Body of pancreas (tissue), 4 donors: ENCODE measurements at regions not wholly inside any gene's neighbourhood (a gene's known extent, or its start where the extent isn't known, plus 50 kb on each side); places are given as distances from the start of the nearest gene placed in this dataset.
"Not testable (repeated sequence)": the region's sequence is repeated elsewhere in the genome, so short reads cannot be mapped to it uniquely, and the experiment has no call there.

Experiments used
- ATAC-seq: fragments of 150-250 bp; one replicate; pipeline ENCODE4 v1.9.1; 2016
- DNase-seq, 4 donors: peaks; one replicate each; pipeline ENCODE4 v3.0.0-alpha.2; 2019
- H3K27ac ChIP-seq, 4 donors: fragments of 200-600 bp; sonication (generic); 1 replicate in 3 of 4; 2 replicates in 1 of 4; pipeline versions ENCODE4 v1.5.1 to v1.6.1; 2016 to 2019; ENCODE audit warnings: mild to moderate bottlenecking in 1 of 4, mixed read lengths in 1 of 4, moderate library complexity in 1 of 4
- H3K27me3 ChIP-seq, 2 donors: fragments of 200-600 bp; sonication (generic); one replicate each; pipeline ENCODE4 v1.6.0; 2016; ENCODE audit warnings: mild to moderate bottlenecking in 1 of 2
- H3K36me3 ChIP-seq, 2 donors: fragments of 200-600 bp; sonication (generic); replicated peaks in 1 of 2; 2 replicates each; pipeline ENCODE4 v1.5.1; 2016; ENCODE audit warnings: low read depth in 2 of 2; ENCODE audit not compliant: insufficient read depth in 1 of 2
- H3K4me1 ChIP-seq: fragments of 200-600 bp; sonication (generic); one replicate; pipeline ENCODE4 v1.6.0; 2016
- H3K4me3 ChIP-seq, 2 donors: fragments of 200-600 bp; sonication (generic); 1 replicate in 1 of 2; 2 replicates in 1 of 2; pipeline ENCODE4 v1.5.1; 2016 to 2019
- H3K9me3 ChIP-seq, 3 donors: fragments of 200-600 bp; sonication (generic); 1 replicate in 2 of 3; 2 replicates in 1 of 3; pipeline ENCODE4 v1.5.1; 2016
- POLR2A ChIP-seq, 3 donors: fragments of 450-650 bp; IDR thresholded peaks; one replicate each; pipeline ENCODE4 v1.6.1; 2016; ENCODE audit warnings: antibody characterized with exemption in 3 of 3, mild to moderate bottlenecking in 2 of 3
- WGBS, 2 donors: methylation state at CpG; one replicate each; pipeline ENCODE4 v1.1.5; 2017; 5-methylcytosine and 5-hydroxymethylcytosine counted together
- intact Hi-C: fragments of 100-400 bp; cut with DNase I; formaldehyde crosslinking; loops from one replicate; pipeline ENCODE4 v1.15.1; 2023
- TF ChIP-seq, protein P1 (sequence below), 7 experiments: fragments of 450-650 bp in 4 of 7; fragments of 200-600 bp in 3 of 7; sonication (generic) in 3 of 7; IDR thresholded peaks; one replicate each; pipeline ENCODE4 v1.5.1; 2016 to 2019; ENCODE audit warnings: antibody characterized with exemption in 7 of 7

DNA sequence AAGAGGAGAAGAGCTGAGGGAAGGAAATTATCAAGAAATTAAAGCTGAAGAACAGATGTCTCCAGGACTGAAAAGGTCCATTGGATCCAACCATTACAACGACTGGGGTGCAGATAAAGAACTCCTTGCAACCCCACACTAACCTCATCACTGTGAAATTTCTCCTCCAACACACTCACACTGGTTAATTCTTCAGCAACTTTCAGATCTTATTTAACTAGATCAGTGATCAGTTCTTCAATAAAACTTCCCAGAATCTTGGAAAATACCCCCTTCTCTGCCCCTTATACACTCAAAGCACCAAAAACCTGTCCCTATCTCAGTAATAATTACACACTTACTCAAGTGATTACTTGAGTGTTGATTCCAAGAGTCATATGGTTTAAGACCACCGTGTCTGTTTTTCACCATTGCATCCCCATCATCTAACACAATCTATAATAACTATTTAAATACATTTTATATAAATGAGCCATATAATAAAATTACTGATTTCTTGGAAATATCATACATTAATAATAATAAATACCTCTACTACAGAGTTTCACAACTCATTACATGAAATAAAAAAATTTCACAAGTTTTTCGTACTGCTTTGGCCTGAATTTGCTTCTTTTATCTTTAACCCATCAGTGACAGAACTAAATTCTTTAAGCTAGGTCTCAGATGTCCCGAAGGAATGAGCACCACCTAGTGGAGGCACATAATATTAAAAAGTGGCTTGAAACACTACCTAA is 123.7 kb downstream of the MPP7 start:
- no peaks in the 10 kb centered on the region for H3K9me3 ChIP-seq
- TF ChIP-seq, protein P1, sequence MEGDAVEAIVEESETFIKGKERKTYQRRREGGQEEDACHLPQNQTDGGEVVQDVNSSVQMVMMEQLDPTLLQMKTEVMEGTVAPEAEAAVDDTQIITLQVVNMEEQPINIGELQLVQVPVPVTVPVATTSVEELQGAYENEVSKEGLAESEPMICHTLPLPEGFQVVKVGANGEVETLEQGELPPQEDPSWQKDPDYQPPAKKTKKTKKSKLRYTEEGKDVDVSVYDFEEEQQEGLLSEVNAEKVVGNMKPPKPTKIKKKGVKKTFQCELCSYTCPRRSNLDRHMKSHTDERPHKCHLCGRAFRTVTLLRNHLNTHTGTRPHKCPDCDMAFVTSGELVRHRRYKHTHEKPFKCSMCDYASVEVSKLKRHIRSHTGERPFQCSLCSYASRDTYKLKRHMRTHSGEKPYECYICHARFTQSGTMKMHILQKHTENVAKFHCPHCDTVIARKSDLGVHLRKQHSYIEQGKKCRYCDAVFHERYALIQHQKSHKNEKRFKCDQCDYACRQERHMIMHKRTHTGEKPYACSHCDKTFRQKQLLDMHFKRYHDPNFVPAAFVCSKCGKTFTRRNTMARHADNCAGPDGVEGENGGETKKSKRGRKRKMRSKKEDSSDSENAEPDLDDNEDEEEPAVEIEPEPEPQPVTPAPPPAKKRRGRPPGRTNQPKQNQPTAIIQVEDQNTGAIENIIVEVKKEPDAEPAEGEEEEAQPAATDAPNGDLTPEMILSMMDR (IDR thresholded peaks at IDR 0.05), result peak in 6 of 7 experiments; percentile 65 to 87 (median 68)
- TF ChIP-seq POLR2A (IDR thresholded peaks at IDR 0.05), result no peak
- H3K27me3 ChIP-seq, result no peaks in the 10 kb centered on the region
- H3K27ac ChIP-seq, result no peak overlapping the region
- no peak overlapping the region for H3K4me3 ChIP-seq
- 12 to 14% methylated on average over 4 of the region's 4 CpGs for WGBS, 2 donors
- H3K4me1 ChIP-seq, result no peaks in the 10 kb centered on the region
- ATAC-seq, result peak; percentile 47
- H3K36me3 ChIP-seq, result no peaks in the 10 kb centered on the region
- intact Hi-C loops, result no loop called here
- peak in 2 of 4 donors; percentile 16 to 28 for DNase-seq

DNA sequence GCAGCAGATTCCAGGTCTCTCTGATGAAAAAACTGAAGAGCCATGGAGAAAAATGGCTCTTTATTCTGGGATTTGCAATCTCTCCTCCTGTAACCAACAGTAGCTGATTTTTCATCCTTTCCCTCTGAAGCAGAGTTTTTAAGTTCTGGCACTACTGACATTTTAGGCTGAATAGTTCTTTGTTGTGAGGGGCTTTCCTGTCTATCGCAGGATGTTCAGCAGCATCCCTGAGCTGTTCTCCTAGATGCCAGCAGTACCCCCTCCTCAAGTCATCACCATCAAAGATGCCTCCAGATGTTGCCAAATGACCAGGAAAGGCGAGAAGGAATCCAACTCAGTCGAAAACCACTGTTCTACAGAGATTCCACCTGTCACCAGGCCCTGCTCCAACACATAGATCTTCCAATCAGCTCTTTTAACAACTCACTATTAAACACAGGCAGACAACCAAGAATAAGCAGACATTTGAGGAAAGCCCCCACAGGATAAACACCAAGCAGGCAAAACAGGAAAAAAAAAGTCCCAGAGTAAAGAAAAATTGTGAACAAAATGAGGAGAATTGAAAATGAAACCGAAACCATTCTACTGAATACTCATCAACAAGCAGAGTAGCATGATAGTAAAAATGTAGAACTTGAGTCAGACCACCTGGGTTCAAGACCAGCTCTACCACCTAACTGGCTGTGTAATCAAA is 124.8 kb downstream of the MPP7 start:
- intact Hi-C loops, result no loop called here
- no peaks in the 10 kb centered on the region for H3K9me3 ChIP-seq
- 79 to 81% methylated on average over 4 of the region's 4 CpGs for WGBS, 2 donors
- H3K4me3 ChIP-seq, result no peak overlapping the region
- ATAC-seq, result no peak
- no peaks in the 10 kb centered on the region for H3K36me3 ChIP-seq
- TF ChIP-seq POLR2A (IDR thresholded peaks at IDR 0.05), result no peak
- H3K27ac ChIP-seq, result peak overlapping the region in 1 of 4 donors; percentile 11
- H3K27me3 ChIP-seq, result no peaks in the 10 kb centered on the region
- no peaks in the 10 kb centered on the region for H3K4me1 ChIP-seq
- no peak for DNase-seq

- intact Hi-C loops, DNase-seq, H3K27me3 ChIP-seq, ATAC-seq, H3K27ac ChIP-seq, H3K4me3 ChIP-seq, H3K4me1 ChIP-seq, H3K36me3 ChIP-seq, H3K9me3 ChIP-seq: not testable (repeated sequence)
- 93 to 95% methylated on average over 2 to 4 of the region's 4 CpGs for WGBS, 2 donors
Measured at GRCh38 chr10:28176498-28176897, 126.4 kb downstream of the MPP7 start.

DNA sequence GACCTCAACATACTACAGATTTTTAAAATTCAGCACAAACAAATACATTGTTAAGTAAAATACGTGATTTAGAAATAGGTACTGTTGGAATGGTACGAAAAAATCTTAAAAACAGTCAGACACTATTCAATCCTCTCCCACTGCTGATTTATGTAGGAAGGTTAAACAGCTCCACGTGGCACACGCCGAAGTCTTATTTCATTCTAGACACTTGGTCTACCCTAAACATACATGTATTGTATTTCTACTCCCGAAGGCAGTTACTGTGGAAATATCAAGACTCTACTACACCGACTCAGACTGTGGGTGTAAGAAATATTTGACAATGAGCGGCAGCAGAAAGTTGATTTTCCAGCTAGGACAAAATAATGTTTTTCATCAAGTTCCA is 130.6 kb downstream of the MPP7 start:
- no peaks in the 10 kb centered on the region for H3K4me1 ChIP-seq
- H3K27ac ChIP-seq, result no peak overlapping the region
- intact Hi-C loops, result no loop called here
- no peaks in the 10 kb centered on the region for H3K9me3 ChIP-seq
- no peak for ATAC-seq
- TF ChIP-seq, protein P1 (IDR thresholded peaks at IDR 0.05), result no peak
- TF ChIP-seq POLR2A (IDR thresholded peaks at IDR 0.05), result no peak
- DNase-seq, result no peak
- H3K27me3 ChIP-seq, result no peaks in the 10 kb centered on the region
- WGBS, 2 donors, result 94 to 95% methylated on average over 8 of the region's 8 CpGs
- H3K4me3 ChIP-seq, result no peak overlapping the region
- H3K36me3 ChIP-seq, result no peaks in the 10 kb centered on the region

- intact Hi-C loops, result no loop called here
- Histone ChIP-seq H3K27ac (no peak overlapping the region), H3K4me1 (no peaks in the 10 kb centered on the region), H3K36me3 (no peaks in the 10 kb centered on the region), H3K9me3 (no peaks in the 10 kb centered on the region), H3K27me3 (no peaks in the 10 kb centered on the region), H3K4me3 (no peak overlapping the region)
- TF ChIP-seq, protein P1 (IDR thresholded peaks at IDR 0.05), result no peak
- no peak for TF ChIP-seq POLR2A (IDR thresholded peaks at IDR 0.05)
- WGBS, 2 donors, result 72 to 79% methylated on average over 9 of the region's 9 CpGs
- ATAC-seq (no peak), DNase-seq (no peak)
Measured at GRCh38 chr10:28171468-28172222, 131.2 kb downstream of the MPP7 start.
